Panc1 (cell line): ENCODE measurements at regions not wholly inside any gene's neighbourhood (a gene's known extent, or its start where the extent isn't known, plus 50 kb on each side); places are given as distances from the start of the nearest gene placed in this dataset.

Experiments
- TCF7L2 ChIP-seq: IDR thresholded peaks from 2 replicates; pipeline ENCODE4 v1.6.1; 2011; ENCODE audit warnings: mild to moderate bottlenecking, low read depth, low read length, inconsistent platforms
- TF ChIP-seq, protein P1 (sequence below): fragments of 450-650 bp; IDR thresholded peaks from 2 replicates; pipeline ENCODE4 v1.5.1; 2017; ENCODE audit warnings: mild to moderate bottlenecking
- TF ChIP-seq, protein P2 (sequence below), 2 experiments: IDR thresholded peaks; 2 replicates each; pipeline ENCODE4 v1.6.1; 2011 to 2012; ENCODE audit warnings: low read depth in 2 of 2, control low read depth in 1 of 2, low read length in 1 of 2, mild to moderate bottlenecking in 1 of 2, moderate library complexity in 1 of 2; ENCODE audit not compliant: insufficient read depth in 1 of 2

DNA sequence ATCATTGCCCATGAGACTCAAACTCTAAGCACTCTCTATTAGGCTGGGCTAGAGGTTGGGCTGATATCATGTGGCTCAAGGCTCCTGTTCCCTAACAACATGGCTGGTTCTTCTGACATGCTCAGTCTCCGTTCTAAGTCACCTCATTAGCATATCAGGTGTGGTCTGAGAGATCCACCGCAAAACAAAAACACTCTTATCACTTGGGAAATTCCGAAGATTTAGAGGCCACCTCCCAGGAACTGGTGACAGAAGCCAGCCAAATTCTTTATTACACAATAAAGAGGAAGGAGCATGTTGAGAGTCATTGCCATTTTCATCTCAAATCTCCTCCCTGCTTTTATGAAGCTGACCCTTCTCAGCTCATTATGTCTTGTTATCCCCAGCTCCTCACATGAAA, 107.6 kb downstream of the MSX2 start:
- TF ChIP-seq, protein P1, sequence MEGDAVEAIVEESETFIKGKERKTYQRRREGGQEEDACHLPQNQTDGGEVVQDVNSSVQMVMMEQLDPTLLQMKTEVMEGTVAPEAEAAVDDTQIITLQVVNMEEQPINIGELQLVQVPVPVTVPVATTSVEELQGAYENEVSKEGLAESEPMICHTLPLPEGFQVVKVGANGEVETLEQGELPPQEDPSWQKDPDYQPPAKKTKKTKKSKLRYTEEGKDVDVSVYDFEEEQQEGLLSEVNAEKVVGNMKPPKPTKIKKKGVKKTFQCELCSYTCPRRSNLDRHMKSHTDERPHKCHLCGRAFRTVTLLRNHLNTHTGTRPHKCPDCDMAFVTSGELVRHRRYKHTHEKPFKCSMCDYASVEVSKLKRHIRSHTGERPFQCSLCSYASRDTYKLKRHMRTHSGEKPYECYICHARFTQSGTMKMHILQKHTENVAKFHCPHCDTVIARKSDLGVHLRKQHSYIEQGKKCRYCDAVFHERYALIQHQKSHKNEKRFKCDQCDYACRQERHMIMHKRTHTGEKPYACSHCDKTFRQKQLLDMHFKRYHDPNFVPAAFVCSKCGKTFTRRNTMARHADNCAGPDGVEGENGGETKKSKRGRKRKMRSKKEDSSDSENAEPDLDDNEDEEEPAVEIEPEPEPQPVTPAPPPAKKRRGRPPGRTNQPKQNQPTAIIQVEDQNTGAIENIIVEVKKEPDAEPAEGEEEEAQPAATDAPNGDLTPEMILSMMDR: no peak
- TF ChIP-seq, protein P2, sequence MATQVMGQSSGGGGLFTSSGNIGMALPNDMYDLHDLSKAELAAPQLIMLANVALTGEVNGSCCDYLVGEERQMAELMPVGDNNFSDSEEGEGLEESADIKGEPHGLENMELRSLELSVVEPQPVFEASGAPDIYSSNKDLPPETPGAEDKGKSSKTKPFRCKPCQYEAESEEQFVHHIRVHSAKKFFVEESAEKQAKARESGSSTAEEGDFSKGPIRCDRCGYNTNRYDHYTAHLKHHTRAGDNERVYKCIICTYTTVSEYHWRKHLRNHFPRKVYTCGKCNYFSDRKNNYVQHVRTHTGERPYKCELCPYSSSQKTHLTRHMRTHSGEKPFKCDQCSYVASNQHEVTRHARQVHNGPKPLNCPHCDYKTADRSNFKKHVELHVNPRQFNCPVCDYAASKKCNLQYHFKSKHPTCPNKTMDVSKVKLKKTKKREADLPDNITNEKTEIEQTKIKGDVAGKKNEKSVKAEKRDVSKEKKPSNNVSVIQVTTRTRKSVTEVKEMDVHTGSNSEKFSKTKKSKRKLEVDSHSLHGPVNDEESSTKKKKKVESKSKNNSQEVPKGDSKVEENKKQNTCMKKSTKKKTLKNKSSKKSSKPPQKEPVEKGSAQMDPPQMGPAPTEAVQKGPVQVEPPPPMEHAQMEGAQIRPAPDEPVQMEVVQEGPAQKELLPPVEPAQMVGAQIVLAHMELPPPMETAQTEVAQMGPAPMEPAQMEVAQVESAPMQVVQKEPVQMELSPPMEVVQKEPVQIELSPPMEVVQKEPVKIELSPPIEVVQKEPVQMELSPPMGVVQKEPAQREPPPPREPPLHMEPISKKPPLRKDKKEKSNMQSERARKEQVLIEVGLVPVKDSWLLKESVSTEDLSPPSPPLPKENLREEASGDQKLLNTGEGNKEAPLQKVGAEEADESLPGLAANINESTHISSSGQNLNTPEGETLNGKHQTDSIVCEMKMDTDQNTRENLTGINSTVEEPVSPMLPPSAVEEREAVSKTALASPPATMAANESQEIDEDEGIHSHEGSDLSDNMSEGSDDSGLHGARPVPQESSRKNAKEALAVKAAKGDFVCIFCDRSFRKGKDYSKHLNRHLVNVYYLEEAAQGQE (IDR thresholded peaks at IDR 0.05; ENCODE audit: insufficient read depth in 1 of 2, low read depth in 2 of 2, low read length in 1 of 2): no peak
- no peak for TF ChIP-seq TCF7L2
